Motor neuron (in vitro differentiated cells): ENCODE measurements at regions not wholly inside any gene's neighbourhood (a gene's known extent, or its start where the extent isn't known, plus 50 kb on each side); places are given as distances from the start of the nearest gene placed in this dataset.

Experiments used
- ATAC-seq, 8 experiments: fragments of 200-7000 bp; cut with Tn5 transposase; replicated peaks in 6 of 8; 2 replicates each; pipeline ENCODE4 v1.8.0; 2021; ENCODE audit warnings: mild to moderate bottlenecking in 8 of 8, moderate library complexity in 8 of 8
- H3K27ac ChIP-seq, 2 donors: fragments of 250-450 bp; sonication (Bioruptor Pico); 2 replicates each; pipeline ENCODE4 v1.9.0; 2021; ENCODE audit warnings: antibody characterized with exemption in 2 of 2, mild to moderate bottlenecking in 2 of 2, moderate library complexity in 1 of 2
- H3K4me1 ChIP-seq, 2 donors: fragments of 250-450 bp; sonication (Bioruptor Pico); replicated peaks in 1 of 2; 2 replicates each; pipeline ENCODE4 v1.6.1; 2021; ENCODE audit warnings: antibody characterized with exemption in 2 of 2, mild to moderate bottlenecking in 2 of 2, moderate library complexity in 1 of 2
- H3K4me3 ChIP-seq, 5 donors: fragments of 250-450 bp; sonication (Bioruptor Pico); 2 replicates each; pipeline ENCODE4 v1.9.0; 2021; ENCODE audit warnings: antibody characterized with exemption in 5 of 5, mild to moderate bottlenecking in 5 of 5, moderate library complexity in 4 of 5
- WGBS, 10 experiments: fragments of 450-650 bp; shearing (Covaris generic); methylation state at CpG; one replicate each; pipeline ENCODE4 v1.0.0; 2022; 5-methylcytosine and 5-hydroxymethylcytosine counted together
- in situ Hi-C, 9 experiments: fragments of 400-800 bp; cut with MboI; loops; one replicate each; pipeline ENCODE4 v1.15.0; 2021; ENCODE audit warnings: low sequenced_read_pairs in 9 of 9, low pct_unique_long_range_greater_than_20kb in 2 of 9; ENCODE audit not compliant: unreplicated experiment in 9 of 9

- H3K27ac ChIP-seq, result no peak overlapping the region
- ATAC-seq, result no peak
- H3K4me3 ChIP-seq, result no peak overlapping the region
- peaks cover 0 to 24% of the 10 kb centered on the region in 2 donors for H3K4me1 ChIP-seq
- 0 to 100% (median 82%) methylated on average over 1 of the region's 1 CpG; no CpG with 5 or more reads in 1 of the 10 experiments for WGBS, 10 experiments
- in situ Hi-C loops, result no loop called here
These were observed 789.4 kb downstream of the STPG2 start for GRCh38 chr4:97353876-97354275.

DNA sequence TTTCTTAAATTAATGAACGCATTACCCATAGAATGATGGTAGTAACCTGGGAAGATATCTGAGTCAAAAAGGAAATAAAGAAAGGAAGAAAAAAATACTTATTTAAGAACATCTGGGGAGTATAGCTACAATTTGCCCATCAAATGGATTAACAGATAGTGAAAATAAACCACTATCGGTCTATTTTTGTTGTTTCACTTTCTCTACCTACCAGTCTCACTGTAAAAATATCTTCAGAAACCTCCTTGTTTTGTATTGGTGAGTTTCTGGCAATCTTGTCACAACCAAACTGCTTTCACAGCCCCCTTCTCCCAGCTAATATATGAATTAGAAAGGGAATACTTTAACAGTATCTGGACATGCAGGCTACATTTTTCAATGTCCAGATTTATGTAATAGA lies 783.5 kb downstream of the STPG2 start:
- no peak overlapping the region for H3K27ac ChIP-seq
- ATAC-seq, result no peak
- no peak overlapping the region for H3K4me3 ChIP-seq
- H3K4me1 ChIP-seq, result peaks cover 0 to 8% of the 10 kb centered on the region in 2 donors
- 5 to 100% (median 91%) methylated on average over 1 to 2 of the region's 2 CpGs for WGBS, 10 experiments
- in situ Hi-C loops, result no loop called here

- H3K4me1 ChIP-seq, result peaks cover 0 to 8% of the 10 kb centered on the region in 2 donors
- peak in 2 of 8 experiments; percentile 54 to 92 for ATAC-seq
- in situ Hi-C loops, result no loop called here
- no peak overlapping the region for H3K27ac ChIP-seq
- no peak overlapping the region for H3K4me3 ChIP-seq
These were observed 782.5 kb downstream of the STPG2 start for GRCh38 chr4:97360733-97361132.

- H3K4me1 ChIP-seq, result no peaks in the 10 kb centered on the region
- in situ Hi-C loops, result no loop called here
- H3K27ac ChIP-seq, result no peak overlapping the region
- H3K4me3 ChIP-seq, result no peak overlapping the region
- ATAC-seq, result peak in 1 of 8 experiments; percentile 45
These were observed 775.4 kb downstream of the STPG2 start for GRCh38 chr4:97367878-97368277.

DNA sequence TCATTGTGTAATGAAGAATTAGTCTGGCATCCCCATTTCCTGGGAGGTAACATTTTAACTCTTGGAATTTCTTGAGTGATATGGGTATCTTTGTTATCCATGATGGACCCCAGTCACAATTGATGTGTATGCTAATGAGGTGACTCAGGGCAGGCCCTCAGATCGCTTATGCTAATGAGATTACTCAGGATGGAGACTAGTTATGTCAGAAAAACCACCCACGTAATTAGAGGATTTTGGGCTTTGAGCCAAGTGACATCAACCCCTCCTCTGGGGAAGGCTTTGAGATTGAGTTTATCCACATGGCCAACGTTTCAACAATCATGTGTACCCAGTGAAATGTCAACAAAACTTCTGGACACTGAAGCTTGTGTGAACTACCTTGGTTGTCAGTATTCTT lies 772.7 kb downstream of the STPG2 start:
- in situ Hi-C loops, result no loop called here
- ATAC-seq, result peak in 4 of 8 experiments; percentile 13 to 84 (median 63)
- Histone ChIP-seq H3K27ac (no peak overlapping the region), H3K4me3 (no peak overlapping the region), H3K4me1 (no peaks in the 10 kb centered on the region)
- WGBS, 10 experiments, result 0 to 82% (median 51%) methylated on average over 1 to 3 of the region's 3 CpGs; no CpG with 5 or more reads in 1 of the 10 experiments

GRCh38 chr4:97374526-97374925 lies 768.8 kb downstream of the STPG2 start:
- WGBS, 10 experiments, result 0 to 89% (median 23%) methylated on average over 1 of the region's 1 CpG; no CpG with 5 or more reads in 3 of the 10 experiments
- ATAC-seq, result no peak
- Histone ChIP-seq H3K4me3 (no peak overlapping the region), H3K4me1 (no peaks in the 10 kb centered on the region), H3K27ac (no peak overlapping the region)
- in situ Hi-C loops, result no loop called here

- Histone ChIP-seq H3K4me1 (no peaks in the 10 kb centered on the region), H3K27ac (no peak overlapping the region), H3K4me3 (no peak overlapping the region)
- in situ Hi-C loops, result no loop called here
- peak in 2 of 8 experiments; percentile 58 for ATAC-seq
These were observed 756.3 kb downstream of the STPG2 start for GRCh38 chr4:97386969-97387368.

- ATAC-seq, result no peak
- WGBS, 10 experiments, result 0 to 100% (median 67%) methylated on average over 1 of the region's 1 CpG; no CpG with 5 or more reads in 1 of the 10 experiments
These were observed 748.6 kb downstream of the STPG2 start for GRCh38 chr4:97394653-97395052.

GRCh38 chr4:97396097-97396496 lies 747.2 kb downstream of the STPG2 start:
- in situ Hi-C loops, result no loop called here
- 0 to 73% (median 13%) methylated on average over 1 to 3 of the region's 3 CpGs for WGBS, 10 experiments
- ATAC-seq, result peak in 5 of 8 experiments; percentile 91 to 95 (median 94)

More at GRCh38 chr4:97394653-97395052, 748.6 kb downstream of the STPG2 start:
- in situ Hi-C loops, result no loop called here
- Histone ChIP-seq H3K4me3 (no peak overlapping the region), H3K4me1 (peaks cover 6 to 15% of the 10 kb centered on the region in 2 donors), H3K27ac (no peak overlapping the region)

GRCh38 chr4:97396605-97397004 lies 746.7 kb downstream of the STPG2 start:
- H3K4me1 ChIP-seq, result peaks cover 6 to 15% of the 10 kb centered on the region in 2 donors
- in situ Hi-C loops, result no loop called here
- ATAC-seq, result peak in 2 of 8 experiments; percentile 59 to 60
- no peak overlapping the region for H3K27ac ChIP-seq
- no peak overlapping the region for H3K4me3 ChIP-seq
- WGBS, 10 experiments, result 0 to 67% (median 31%) methylated on average over 1 of the region's 1 CpG; no CpG with 5 or more reads in 3 of the 10 experiments

More at GRCh38 chr4:97396097-97396496, 747.2 kb downstream of the STPG2 start:
- peak overlapping the region; percentile 45 to 51 for H3K27ac ChIP-seq
- H3K4me1 ChIP-seq, result peaks cover 6 to 15% of the 10 kb centered on the region in 2 donors
- H3K4me3 ChIP-seq, result no peak overlapping the region

DNA sequence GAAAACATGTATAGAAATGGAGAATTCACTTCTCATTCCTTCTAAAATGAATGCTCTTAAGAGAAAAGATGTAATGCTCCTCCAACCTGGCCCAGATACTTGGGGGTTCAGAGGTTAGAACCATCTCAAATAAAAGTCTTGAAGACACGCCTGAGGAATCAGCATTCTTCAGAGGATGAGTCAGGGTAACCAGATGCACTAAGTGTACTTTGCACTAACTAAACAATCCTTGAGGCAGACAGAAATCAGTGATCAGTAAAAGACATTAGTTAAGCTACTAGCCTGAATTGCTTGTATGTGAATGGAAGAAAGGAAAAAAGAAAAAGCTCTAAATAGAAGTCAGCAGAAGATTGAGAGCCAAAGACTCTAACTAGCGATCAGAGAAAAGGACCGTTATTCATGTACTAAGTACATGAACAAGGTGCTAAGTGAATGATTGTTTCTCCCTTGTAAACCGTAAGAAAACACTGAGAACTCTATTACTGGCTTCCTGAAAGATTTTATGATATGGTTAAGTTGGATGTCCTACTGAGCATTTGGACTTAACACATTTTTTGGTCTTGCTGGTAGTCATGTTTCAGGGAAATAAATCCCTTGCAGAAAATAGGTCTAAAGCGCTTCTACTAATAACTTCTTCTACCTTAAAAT lies 738.3 kb downstream of the STPG2 start:
- Histone ChIP-seq H3K27ac (no peak overlapping the region), H3K4me3 (no peak overlapping the region), H3K4me1 (no peaks in the 10 kb centered on the region)
- ATAC-seq, result peak in 1 of 8 experiments; percentile 14
- in situ Hi-C loops, result no loop called here
- WGBS, 10 experiments, result 4 to 93% (median 71%) methylated on average over 2 to 5 of the region's 5 CpGs

- no peak overlapping the region for H3K27ac ChIP-seq
- no peaks in the 10 kb centered on the region for H3K4me1 ChIP-seq
- no peak overlapping the region for H3K4me3 ChIP-seq
- 7 to 100% (median 88%) methylated on average over 2 to 3 of the region's 3 CpGs; no CpG with 5 or more reads in 1 of the 10 experiments for WGBS, 10 experiments
- no peak for ATAC-seq
- in situ Hi-C loops, result no loop called here
These were observed 731.9 kb downstream of the STPG2 start for GRCh38 chr4:97411356-97411755.

DNA sequence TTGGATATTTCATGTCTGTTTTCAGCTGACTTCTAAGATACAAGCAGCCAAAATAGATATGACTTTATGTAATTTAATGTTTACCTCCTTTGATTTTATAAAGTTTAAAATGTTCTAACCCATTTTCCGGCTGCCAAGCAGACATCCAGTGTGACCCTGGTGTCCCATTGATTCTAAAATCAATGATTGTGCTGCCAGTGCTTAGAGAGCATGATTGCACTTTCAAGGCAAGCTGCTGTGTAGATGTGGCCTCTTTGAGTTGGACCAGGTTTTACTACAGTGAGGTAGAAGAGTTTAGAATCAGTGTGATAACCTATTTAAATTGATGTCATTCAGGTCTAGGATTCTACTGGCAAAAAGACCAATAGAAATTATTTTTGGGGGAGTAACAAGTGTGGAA lies 730.9 kb downstream of the STPG2 start:
- H3K4me1 ChIP-seq, result no peaks in the 10 kb centered on the region
- H3K27ac ChIP-seq, result no peak overlapping the region
- ATAC-seq, result no peak
- H3K4me3 ChIP-seq, result no peak overlapping the region
- in situ Hi-C loops, result no loop called here
- 0 to 100% (median 100%) methylated on average over 1 of the region's 1 CpG; no CpG with 5 or more reads in 5 of the 10 experiments for WGBS, 10 experiments

DNA sequence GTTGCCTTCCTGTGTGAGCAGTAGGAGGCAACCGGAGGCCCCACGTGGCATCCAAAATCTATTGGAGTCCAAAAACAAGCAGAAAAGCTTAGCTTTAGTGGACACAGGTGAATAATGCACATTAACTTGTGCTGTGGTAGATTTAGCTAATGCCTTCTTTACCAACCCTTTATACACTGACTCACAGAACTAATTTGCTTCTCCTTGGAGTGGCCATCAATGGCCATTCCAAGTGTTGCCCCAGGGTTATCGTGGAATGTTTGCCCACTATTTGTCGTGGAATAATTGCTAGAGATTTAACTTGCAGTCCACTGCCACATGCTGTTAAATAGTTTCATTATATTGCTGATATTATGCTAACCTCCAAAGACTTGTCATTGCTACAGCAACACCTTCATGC lies 729.1 kb downstream of the STPG2 start:
- 4 to 94% (median 85%) methylated on average over 1 to 4 of the region's 4 CpGs; no CpG with 5 or more reads in 4 of the 10 experiments for WGBS, 10 experiments
- H3K4me1 ChIP-seq, result no peaks in the 10 kb centered on the region
- H3K27ac ChIP-seq, result no peak overlapping the region
- H3K4me3 ChIP-seq, result no peak overlapping the region
- in situ Hi-C loops, result no loop called here
- peak in 1 of 8 experiments; percentile 95 for ATAC-seq
